Stomach (tissue), 4 donors: ENCODE measurements at regions not wholly inside any gene's neighbourhood (a gene's known extent, or its start where the extent isn't known, plus 50 kb on each side); places are given as distances from the start of the nearest gene placed in this dataset.

Experiments used
- POLR2A ChIP-seq, 4 donors: fragments of 450-650 bp; IDR thresholded peaks; one replicate each; pipeline ENCODE4 v1.6.1; 2016; ENCODE audit warnings: antibody characterized with exemption in 4 of 4, control low read depth in 2 of 4, mild to moderate bottlenecking in 1 of 4, moderate library complexity in 1 of 4
- TF ChIP-seq, protein P1 (sequence below), 7 experiments: fragments of 450-650 bp in 4 of 7; fragments of 200-600 bp in 3 of 7; sonication (generic) in 3 of 7; IDR thresholded peaks; one replicate each; pipeline ENCODE4 v1.5.1; 2016 to 2019; ENCODE audit warnings: antibody characterized with exemption in 7 of 7, control low read depth in 2 of 7, mild to moderate bottlenecking in 1 of 7

DNA sequence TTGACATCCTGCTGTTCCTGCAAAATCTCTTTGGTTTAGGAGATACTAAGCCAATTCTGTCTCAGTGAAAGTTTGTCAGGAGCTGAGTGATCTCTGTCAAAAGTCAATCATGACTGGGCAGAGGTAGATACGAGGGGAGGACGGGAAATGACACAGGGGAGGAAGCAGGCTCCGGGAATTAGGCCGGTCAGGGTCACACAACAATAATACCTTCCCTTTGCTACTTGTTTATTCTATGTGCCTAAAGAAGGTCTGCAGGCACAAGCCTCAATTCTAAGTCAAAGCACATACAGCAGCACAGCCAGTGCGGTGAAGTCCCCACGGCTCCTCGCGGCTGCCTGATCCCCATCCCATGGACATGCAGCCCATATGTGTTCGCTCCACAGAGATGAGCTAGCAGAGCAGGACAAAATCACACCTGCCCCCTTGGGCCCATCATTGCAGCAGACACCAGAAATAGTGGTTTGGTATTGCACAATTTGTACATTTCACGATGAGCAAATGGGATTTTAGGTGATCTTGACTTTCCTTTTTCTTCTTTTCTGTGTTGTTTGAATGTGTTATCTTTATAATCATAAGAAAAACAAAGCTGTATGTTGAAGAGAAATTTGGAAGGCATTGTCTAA lies 141.4 kb downstream of the VAPA start:
- TF ChIP-seq, protein P1, sequence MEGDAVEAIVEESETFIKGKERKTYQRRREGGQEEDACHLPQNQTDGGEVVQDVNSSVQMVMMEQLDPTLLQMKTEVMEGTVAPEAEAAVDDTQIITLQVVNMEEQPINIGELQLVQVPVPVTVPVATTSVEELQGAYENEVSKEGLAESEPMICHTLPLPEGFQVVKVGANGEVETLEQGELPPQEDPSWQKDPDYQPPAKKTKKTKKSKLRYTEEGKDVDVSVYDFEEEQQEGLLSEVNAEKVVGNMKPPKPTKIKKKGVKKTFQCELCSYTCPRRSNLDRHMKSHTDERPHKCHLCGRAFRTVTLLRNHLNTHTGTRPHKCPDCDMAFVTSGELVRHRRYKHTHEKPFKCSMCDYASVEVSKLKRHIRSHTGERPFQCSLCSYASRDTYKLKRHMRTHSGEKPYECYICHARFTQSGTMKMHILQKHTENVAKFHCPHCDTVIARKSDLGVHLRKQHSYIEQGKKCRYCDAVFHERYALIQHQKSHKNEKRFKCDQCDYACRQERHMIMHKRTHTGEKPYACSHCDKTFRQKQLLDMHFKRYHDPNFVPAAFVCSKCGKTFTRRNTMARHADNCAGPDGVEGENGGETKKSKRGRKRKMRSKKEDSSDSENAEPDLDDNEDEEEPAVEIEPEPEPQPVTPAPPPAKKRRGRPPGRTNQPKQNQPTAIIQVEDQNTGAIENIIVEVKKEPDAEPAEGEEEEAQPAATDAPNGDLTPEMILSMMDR (IDR thresholded peaks at IDR 0.05): no peak
- no peak for TF ChIP-seq POLR2A (IDR thresholded peaks at IDR 0.05)
